T-helper 2 cell treated with Interferon-gamma antibody and Interleukin-4, amounts not matched to agents 5 μg/mL and 100 μg/mL, for 36 hours (primary cell): ENCODE measurements at regions not wholly inside any gene's neighbourhood (a gene's known extent, or its start where the extent isn't known, plus 50 kb on each side); places are given as distances from the start of the nearest gene placed in this dataset.
A peak's percentile ranks its signal among the peaks of the same experiment; 100 is the strongest.
"Not testable (repeated sequence)": the region's sequence is repeated elsewhere in the genome, so short reads cannot be mapped to it uniquely, and the experiment has no call there.

Source experiments
- DNase-seq: peaks from one replicate; pipeline ENCODE4 v3.0.0; 2021; ENCODE audit warnings: low spot score
- H3K27ac Mint-ChIP-seq: one replicate; pipeline ENCODE4 v1.8.0; 2021; ENCODE audit warnings: mild to moderate bottlenecking, mixed read lengths
- H3K27me3 Mint-ChIP-seq: one replicate; pipeline ENCODE4 v1.8.0; 2021; ENCODE audit warnings: low read depth, mixed read lengths
- H3K36me3 Mint-ChIP-seq: one replicate; pipeline ENCODE4 v1.8.0; 2021; ENCODE audit warnings: low read depth, mixed read lengths
- H3K4me1 Mint-ChIP-seq: one replicate; pipeline ENCODE4 v1.8.0; 2021; ENCODE audit warnings: low read depth, mixed read lengths
- H3K4me3 Mint-ChIP-seq: one replicate; pipeline ENCODE4 v1.8.0; 2022; ENCODE audit warnings: mild to moderate bottlenecking, moderate library complexity, mixed read lengths
- H3K9me3 Mint-ChIP-seq: one replicate; pipeline ENCODE4 v1.8.0; 2021; ENCODE audit warnings: mixed read lengths

DNA sequence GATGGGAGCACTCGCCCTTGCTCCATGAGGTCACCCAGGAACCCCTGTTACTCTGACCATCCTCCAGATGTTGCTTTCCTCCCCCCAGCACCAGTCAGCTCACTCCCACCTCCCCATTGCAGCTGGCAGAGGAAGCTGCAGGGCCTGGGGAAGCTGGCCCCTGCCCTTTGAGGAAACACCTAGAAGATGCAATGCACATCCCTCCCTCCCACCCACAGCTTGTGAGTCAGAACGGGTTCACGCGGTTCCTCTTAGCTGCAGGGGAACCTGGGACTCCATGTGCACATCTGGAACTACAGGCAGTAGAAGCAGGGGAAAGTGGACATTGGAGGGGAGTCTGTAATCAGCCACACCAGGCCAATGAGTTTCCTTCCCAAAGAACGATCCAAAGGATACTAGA lies 96.9 kb downstream of the KATNIP start:
- Mint-ChIP-seq H3K4me3 (no peak overlapping the region), H3K27me3 (no peaks in the 10 kb centered on the region), H3K27ac (no peak overlapping the region), H3K4me1 (no peaks in the 10 kb centered on the region), H3K9me3 (no peaks in the 10 kb centered on the region), H3K36me3 (no peaks in the 10 kb centered on the region)
- no peak for DNase-seq

DNA sequence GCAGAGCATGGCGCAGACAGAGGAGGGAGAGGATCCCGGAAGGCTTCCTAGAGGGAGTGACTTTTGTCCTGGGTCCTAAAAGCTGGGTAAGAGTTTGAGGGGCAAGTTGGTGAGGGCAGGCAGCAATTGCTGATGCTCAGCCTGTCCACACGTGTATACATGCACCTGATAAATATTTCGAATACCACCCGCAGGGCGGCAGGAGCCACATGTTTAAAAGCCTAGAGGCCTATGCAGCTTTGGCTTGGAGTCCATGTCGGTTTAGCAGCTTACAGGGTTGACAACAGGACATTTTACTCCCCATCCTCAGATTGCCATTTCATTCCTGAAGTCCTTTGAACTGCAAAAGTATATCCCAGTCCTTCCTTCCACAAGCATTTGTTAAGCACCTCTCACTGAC lies 99.1 kb downstream of the KATNIP start:
- Mint-ChIP-seq H3K4me1 (no peaks in the 10 kb centered on the region), H3K4me3 (no peak overlapping the region), H3K36me3 (no peaks in the 10 kb centered on the region), H3K9me3 (no peaks in the 10 kb centered on the region), H3K27me3 (no peaks in the 10 kb centered on the region), H3K27ac (no peak overlapping the region)
- DNase-seq = no peak

DNA sequence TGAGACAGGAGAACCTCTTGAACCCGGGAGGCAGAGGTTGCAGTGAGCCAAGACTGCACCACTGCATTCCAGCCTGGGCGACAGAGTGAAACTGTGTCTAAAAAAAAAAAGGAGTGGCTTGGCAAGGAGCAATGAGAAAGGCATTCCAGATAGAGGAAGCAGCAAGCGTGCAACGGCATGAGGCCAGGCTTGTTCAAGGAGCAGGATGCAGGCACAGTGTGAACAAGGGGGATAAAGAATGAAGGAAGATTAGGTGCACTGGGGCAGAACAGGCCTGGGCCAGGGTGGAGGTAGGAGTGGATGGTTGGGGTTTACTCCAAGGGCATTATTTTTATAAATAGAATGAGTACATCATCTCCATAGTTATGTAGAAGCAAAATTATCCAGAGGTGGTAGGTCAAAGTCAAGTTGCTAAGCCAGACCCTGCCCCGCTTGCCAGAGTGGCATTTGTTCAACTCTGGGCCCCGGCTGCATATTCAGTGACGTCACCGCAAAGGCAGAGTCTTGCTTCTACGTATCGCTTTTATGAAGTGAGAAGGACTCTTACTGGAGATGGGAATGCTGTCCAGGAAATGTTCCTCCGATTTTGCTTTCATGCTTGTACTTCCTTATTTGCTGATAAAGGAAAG lies 100.2 kb downstream of the KATNIP start:
- H3K27me3 Mint-ChIP-seq = no peaks in the 10 kb centered on the region
- H3K4me1 Mint-ChIP-seq = no peaks in the 10 kb centered on the region
- H3K4me3 Mint-ChIP-seq = no peak overlapping the region
- DNase-seq = no peak
- no peaks in the 10 kb centered on the region for H3K9me3 Mint-ChIP-seq
- no peak overlapping the region for H3K27ac Mint-ChIP-seq
- no peaks in the 10 kb centered on the region for H3K36me3 Mint-ChIP-seq

DNA sequence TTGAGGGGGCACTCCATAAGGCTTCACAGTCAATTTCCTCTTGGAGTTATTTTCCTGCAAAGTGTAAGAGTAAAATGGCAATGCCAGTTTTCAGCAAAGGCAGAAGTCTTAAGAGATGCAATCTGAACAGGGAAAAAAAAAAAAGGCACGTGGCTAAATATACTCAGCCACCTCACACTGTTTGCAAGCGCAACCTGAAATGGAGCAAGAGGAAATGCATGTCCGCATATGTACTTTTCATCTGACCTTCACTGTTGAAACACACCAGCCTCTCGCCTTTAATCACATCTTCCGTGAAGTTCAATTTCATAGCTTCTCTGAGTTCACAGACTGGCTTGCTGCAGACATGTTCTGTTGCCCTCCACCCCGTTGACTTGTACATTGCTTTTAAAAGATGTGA lies 101.4 kb downstream of the KATNIP start:
- H3K4me1 Mint-ChIP-seq = no peaks in the 10 kb centered on the region
- DNase-seq = no peak
- H3K4me3 Mint-ChIP-seq = no peak overlapping the region
- H3K27ac Mint-ChIP-seq = no peak overlapping the region
- H3K36me3 Mint-ChIP-seq = no peaks in the 10 kb centered on the region
- no peaks in the 10 kb centered on the region for H3K27me3 Mint-ChIP-seq
- H3K9me3 Mint-ChIP-seq = no peaks in the 10 kb centered on the region

DNA sequence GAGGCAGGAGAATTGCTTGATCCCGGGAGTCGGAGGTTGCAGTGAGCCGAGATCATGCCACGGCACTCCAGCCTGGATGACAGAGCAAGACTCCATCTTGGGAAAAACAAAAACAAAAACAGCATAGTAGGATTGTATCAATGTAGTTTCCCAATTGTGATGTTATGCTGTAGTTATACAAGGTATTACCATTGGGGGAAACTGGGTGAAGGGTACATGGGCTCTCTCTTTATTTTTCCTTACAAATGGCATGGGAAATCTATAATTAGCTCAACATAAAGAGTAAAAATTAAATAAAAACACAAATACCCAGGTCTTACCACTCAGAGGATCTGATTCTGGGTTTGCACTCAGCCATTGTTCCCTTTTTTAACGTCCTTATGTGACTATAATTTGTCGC lies 107.9 kb downstream of the KATNIP start:
- no peak for DNase-seq
- no peaks in the 10 kb centered on the region for H3K36me3 Mint-ChIP-seq

DNA sequence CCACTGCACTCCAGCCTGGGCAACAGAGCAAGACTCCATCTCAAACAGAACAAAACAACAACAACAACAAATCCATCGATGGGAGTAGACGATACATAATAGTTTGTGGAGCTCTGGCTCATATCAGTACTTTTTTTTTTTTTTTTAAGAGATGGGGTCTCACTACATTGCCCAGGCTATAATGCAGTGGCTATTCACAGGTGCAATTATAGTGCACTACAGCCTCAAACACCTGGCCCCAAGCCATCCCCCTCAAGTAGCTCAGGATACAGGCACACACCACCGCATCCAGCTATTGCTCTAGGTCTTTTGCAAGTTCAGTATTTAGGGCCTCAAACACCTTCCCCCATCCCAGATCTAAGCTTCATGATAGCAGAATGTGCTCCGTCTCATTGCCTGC lies 110.6 kb downstream of the KATNIP start:
- no peaks in the 10 kb centered on the region for H3K36me3 Mint-ChIP-seq
- no peaks in the 10 kb centered on the region for H3K4me1 Mint-ChIP-seq
- H3K4me3 Mint-ChIP-seq = no peak overlapping the region
- no peaks in the 10 kb centered on the region for H3K27me3 Mint-ChIP-seq
- H3K27ac Mint-ChIP-seq = no peak overlapping the region
- H3K9me3 Mint-ChIP-seq = no peaks in the 10 kb centered on the region
- no peak for DNase-seq

More for the DNA sequence above, 107.9 kb downstream of the KATNIP start:
- Mint-ChIP-seq H3K9me3 (no peaks in the 10 kb centered on the region), H3K27me3 (no peaks in the 10 kb centered on the region), H3K4me1 (no peaks in the 10 kb centered on the region), H3K27ac (no peak overlapping the region), H3K4me3 (no peak overlapping the region)

DNA sequence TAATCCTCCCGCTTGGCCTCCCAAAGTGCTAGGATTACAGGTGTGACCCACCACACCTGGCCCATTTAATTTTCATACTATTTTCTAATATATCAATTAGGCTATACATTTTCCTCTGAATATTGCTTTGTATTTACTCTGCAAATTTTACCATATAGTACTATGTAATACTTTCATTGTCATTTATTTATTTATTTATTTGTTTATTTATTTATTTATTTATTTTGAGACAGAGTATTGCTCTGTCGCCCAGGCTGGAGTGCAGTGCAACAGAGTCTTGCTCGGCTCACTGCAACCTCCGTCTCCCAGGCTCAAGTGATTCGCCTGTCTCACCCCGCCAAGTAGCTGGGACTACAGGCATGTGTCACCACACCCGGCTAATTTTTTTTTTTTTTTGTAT lies 113.3 kb downstream of the KATNIP start:
- H3K27ac Mint-ChIP-seq, H3K27me3 Mint-ChIP-seq, H3K9me3 Mint-ChIP-seq, H3K4me3 Mint-ChIP-seq, H3K4me1 Mint-ChIP-seq, H3K36me3 Mint-ChIP-seq, DNase-seq: not testable (repeated sequence)

DNA sequence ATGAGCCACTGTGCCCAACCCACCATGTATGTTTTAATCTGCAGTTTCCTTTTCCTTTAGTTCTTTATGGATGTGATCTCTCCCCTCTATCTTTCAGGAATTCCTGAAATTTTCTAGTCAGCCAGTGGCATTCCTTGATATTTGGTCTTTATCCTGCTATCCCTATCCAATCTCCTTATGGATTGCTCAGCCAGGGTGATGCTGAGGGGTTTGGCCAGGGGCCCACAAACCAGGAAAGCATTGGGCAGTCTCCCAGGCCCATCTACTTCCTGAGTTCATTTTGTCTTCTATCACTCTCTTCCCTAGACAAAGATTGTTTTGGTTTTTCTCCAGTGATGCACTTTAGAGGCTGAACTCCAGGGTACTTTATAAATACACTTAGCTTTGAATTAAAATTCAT lies 115.9 kb downstream of the KATNIP start:
- DNase-seq = no peak
- no peak overlapping the region for H3K4me3 Mint-ChIP-seq
- no peaks in the 10 kb centered on the region for H3K9me3 Mint-ChIP-seq
- no peaks in the 10 kb centered on the region for H3K36me3 Mint-ChIP-seq
- H3K27ac Mint-ChIP-seq = no peak overlapping the region
- no peaks in the 10 kb centered on the region for H3K4me1 Mint-ChIP-seq
- H3K27me3 Mint-ChIP-seq = no peaks in the 10 kb centered on the region

DNA sequence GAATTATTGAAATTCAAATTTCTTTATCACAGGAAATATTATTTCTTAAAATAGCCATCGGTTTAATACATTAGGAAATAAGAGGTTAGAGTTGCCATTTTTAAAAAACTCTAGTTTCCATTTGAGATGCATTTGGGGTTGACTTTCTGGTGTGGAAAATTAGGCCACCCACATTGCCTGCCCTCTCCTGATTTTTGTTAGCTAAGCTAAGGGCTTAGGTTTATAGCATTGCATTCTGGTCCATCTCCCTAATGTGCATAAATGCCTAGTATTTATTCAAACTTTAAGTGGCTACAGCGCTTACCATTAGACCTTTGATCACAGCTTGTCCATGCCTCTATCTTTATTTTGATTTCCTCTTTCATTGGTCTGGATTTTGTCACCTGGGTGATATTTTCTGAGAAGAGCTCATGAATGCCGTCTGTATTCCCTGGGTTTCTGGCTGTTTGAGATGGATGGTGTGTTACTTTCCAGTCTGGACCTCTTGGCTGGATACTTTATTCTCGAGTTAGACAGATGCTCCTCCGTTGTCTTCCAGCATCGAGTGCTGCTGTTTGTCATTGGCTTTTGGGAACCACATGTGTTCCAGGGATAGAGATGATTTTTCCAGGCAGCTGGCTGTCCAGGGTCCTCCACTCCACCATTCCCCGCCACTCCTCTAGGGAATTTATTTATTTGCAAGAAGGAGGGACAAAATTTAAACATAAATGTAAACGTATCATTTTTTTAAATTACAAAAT lies 120.3 kb downstream of the KATNIP start:
- no peaks in the 10 kb centered on the region for H3K9me3 Mint-ChIP-seq

DNA sequence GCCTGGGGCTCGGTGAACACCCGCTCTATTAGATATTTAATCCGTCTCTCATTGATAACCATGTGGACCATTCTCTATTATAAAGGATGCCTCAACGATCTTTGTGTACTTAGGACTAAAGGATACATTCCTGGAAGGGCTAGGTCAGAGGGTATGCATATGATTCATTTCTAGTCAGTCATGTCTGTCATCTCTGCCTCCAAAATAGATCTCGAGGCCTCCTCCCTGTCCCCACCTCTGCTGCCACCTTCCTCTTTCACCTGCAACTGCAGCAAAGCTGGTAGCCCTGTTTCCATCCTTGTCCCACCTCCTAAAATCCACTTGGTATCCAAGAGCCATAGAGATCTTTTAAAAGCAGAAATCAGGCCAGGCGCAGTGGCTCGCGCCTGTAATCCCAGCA lies 121.5 kb downstream of the KATNIP start:
- no peak for DNase-seq
- no peaks in the 10 kb centered on the region for H3K9me3 Mint-ChIP-seq
- H3K4me3 Mint-ChIP-seq = no peak overlapping the region
- no peaks in the 10 kb centered on the region for H3K36me3 Mint-ChIP-seq
- H3K27ac Mint-ChIP-seq = no peak overlapping the region
- H3K27me3 Mint-ChIP-seq = no peaks in the 10 kb centered on the region
- no peaks in the 10 kb centered on the region for H3K4me1 Mint-ChIP-seq

More for the DNA sequence above, 120.3 kb downstream of the KATNIP start:
- no peaks in the 10 kb centered on the region for H3K36me3 Mint-ChIP-seq
- H3K27ac Mint-ChIP-seq = no peak overlapping the region
- no peaks in the 10 kb centered on the region for H3K4me1 Mint-ChIP-seq
- H3K27me3 Mint-ChIP-seq = no peaks in the 10 kb centered on the region
- no peak overlapping the region for H3K4me3 Mint-ChIP-seq
- DNase-seq = no peak

DNA sequence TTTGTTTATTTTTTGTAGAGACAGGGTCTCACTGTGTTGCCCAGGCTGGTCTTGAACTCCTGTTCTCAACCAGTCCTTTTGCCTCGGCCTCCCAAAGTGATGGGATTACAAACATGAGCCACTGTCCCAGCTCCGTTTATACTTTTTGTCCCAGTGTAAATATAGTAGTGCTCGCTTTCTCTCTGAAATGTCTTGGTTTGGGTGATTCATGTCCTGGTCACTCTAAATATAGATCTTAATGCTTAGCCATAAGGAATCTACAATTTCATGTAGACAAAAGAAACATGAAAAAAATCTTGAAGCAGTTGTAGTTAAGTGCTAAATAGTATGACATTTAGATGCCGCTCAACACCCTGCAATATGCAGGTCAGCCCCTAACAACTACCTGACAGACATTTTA lies 126.9 kb downstream of the KATNIP start:
- peaks cover 2% of the 10 kb centered on the region for H3K36me3 Mint-ChIP-seq

DNA sequence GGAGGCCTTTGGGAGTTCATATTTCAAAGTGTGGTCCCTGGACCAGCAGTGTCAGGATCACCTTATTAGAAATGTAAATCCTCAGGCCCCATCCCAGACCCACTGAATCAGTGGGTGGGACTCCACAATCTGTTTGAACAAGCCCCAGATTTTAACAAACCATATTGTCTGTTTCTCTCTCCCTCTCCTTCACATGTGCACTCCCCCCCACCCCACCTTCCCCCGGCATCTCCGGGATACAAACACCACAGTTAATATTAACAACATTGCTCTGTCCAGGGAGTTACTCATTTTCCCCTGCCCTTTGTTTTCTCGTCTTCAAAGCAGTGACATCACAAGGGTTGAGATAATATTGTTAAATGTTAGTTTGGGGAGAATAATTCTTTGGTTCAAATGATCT lies 127.3 kb downstream of the KATNIP start:
- no peak overlapping the region for H3K4me3 Mint-ChIP-seq
- H3K4me1 Mint-ChIP-seq = no peaks in the 10 kb centered on the region
- no peaks in the 10 kb centered on the region for H3K27me3 Mint-ChIP-seq
- H3K27ac Mint-ChIP-seq = no peak overlapping the region
- H3K9me3 Mint-ChIP-seq = no peaks in the 10 kb centered on the region
- H3K36me3 Mint-ChIP-seq = peaks cover 2% of the 10 kb centered on the region
- no peak for DNase-seq

More for the DNA sequence above, 126.9 kb downstream of the KATNIP start:
- Mint-ChIP-seq H3K4me3 (no peak overlapping the region), H3K4me1 (no peaks in the 10 kb centered on the region), H3K27me3 (no peaks in the 10 kb centered on the region), H3K27ac (no peak overlapping the region), H3K9me3 (no peaks in the 10 kb centered on the region)
- no peak for DNase-seq

DNA sequence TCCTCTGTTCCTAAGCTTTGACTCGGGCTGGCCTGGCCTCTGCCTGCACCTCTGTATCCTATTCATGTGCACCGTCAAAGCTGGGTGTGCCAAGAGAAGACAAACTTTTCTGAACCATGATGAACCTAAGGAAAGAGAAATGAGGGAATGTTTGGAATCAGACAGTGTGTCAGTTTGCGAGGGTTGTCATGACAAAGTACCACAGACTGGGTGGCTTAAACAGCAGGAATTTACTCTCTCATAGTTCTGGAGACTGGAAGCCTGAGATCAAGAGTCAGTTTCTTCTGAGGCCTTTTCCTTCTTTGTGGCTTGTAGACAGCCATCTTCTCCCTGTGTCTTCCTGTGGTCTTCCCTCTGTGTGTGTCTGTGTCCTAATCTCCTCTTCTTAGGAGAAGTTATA lies 129.0 kb downstream of the KATNIP start:
- DNase-seq = no peak
- Mint-ChIP-seq H3K4me3 (no peak overlapping the region), H3K4me1 (no peaks in the 10 kb centered on the region), H3K27me3 (no peaks in the 10 kb centered on the region), H3K27ac (no peak overlapping the region), H3K9me3 (no peaks in the 10 kb centered on the region), H3K36me3 (peaks cover 2% of the 10 kb centered on the region)

DNA sequence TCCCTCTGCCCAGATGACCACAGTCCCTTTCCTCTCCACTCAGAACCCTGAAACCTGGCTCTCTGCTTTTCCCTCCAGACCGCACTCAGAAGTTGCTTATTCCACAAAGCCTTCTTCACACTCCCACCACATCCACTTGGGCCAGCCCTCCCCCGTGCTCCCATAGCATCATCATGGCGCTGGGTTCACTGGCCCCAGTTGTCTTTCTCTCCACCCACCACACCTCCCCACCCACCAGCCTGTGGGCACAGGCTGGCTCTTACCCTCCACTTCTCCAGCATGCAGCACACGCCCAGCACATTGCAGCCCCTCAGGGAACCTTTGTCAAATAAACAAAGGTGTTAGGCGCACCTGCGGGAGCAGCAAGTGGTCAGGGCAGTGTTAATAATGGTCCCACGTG lies 130.0 kb downstream of the KATNIP start:
- H3K27ac Mint-ChIP-seq = no peak overlapping the region
- no peaks in the 10 kb centered on the region for H3K4me1 Mint-ChIP-seq
- no peak for DNase-seq
- H3K36me3 Mint-ChIP-seq = peaks cover 2% of the 10 kb centered on the region
- H3K9me3 Mint-ChIP-seq = no peaks in the 10 kb centered on the region
- no peaks in the 10 kb centered on the region for H3K27me3 Mint-ChIP-seq
- H3K4me3 Mint-ChIP-seq = no peak overlapping the region

DNA sequence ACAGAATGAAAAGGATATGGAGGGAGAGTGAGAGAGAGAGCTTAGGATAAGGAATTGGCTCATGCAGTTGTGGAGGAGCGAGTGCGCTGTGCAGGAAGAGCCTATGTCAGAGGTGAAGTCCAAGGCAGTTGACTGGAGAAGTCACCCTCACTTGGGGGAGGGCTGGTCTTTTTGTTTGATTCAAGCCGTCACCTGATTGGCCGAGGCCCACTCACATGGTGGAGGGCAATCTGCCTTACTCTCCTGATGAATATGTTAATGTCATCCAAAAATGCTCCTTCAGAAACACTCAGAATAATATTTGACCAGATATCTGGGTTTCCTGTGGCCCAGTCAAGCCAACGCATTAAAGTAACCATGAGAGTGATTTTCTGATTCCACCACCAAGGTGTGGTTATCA lies 131.7 kb downstream of the KATNIP start:
- Mint-ChIP-seq H3K9me3 (no peaks in the 10 kb centered on the region), H3K27me3 (no peaks in the 10 kb centered on the region), H3K4me1 (no peaks in the 10 kb centered on the region), H3K4me3 (no peak overlapping the region), H3K27ac (peak overlapping the region; percentile 22), H3K36me3 (peaks cover 2% of the 10 kb centered on the region)
- no peak for DNase-seq
